GM11168 (cell line): ENCODE measurements at regions not wholly inside any gene's neighbourhood (a gene's known extent, or its start where the extent isn't known, plus 50 kb on each side); places are given as distances from the start of the nearest gene placed in this dataset.
"Not testable (repeated sequence)": the region's sequence is repeated elsewhere in the genome, so short reads cannot be mapped to it uniquely, and the experiment has no call there.

Experiments
- in situ Hi-C: fragments of 300-500 bp; cut with MboI; formaldehyde crosslinking; loops from one replicate; pipeline ENCODE4 v1.12.0; 2022; ENCODE audit warnings: low sequenced_read_pairs; ENCODE audit not compliant: unreplicated experiment

DNA sequence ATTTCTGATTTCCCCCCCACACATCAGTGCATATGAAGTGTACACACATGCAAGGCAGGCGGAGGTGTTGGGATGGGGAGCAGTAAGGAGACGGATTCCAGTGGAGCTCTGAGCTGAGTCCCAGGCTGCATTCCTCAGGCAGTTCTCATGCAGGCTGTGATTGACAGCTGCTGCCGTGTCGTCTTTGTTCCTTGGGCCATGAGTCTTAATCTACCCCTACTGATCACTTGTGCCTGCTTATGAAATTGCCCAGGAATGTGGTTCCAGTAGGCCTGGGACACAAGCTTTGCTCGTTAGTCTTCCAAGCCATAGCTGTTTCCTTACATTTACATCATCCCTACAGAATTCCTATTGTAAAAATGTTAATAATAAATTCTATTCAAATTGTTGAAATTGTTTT lies 1241.9 kb downstream of the UQCRFS1 start:
- in situ Hi-C loops = loop anchor here (25.0 kb wide), 1 partner anchor 741 kb away; no protein-coding TSS in a partner anchor

DNA sequence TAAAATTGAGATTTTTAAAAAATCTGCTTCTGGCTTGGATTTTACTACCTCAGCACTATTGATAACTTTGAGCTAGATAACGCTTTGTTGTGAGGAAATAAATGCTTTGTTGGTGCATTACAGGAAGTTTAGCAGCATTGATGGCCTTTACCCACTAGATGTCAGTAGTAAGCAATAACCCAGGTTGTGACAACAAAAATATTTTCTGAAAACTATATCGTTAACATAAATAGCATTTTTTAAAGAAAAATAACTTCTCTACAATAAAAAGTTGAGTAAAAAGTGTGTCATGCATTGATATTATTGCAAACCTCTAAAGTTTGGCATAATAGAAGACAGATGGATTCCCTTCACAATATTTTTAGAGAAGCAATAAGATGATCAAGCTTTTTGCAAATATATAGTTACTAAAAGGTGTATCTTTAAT lies 1246.5 kb downstream of the UQCRFS1 start:
- in situ Hi-C loops = loop anchor here (5.0 to 25.0 kb wide), 2 partner anchors 356 to 746 kb away; no protein-coding TSS in a partner anchor

DNA sequence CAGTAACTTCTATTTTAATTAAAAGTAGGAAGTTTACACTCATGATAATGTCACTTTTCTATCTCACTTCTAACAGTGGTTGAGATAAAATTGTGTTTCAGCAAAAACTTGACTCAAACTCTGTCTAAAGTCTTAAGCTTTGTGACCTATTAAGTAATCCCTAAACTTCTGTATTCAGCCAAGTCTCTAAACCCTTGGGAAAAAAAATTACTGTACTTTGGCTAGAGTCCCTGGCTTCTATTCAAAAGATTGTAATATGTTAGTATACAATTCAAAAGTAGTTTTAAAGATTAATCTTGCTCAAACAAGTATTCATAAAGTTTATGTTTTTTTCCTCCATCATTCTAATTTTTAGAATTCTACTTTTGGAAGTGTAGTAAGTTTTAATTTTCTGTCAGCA lies 1248.8 kb downstream of the UQCRFS1 start:
- in situ Hi-C loops = loop anchor here (25.0 kb wide), 1 partner anchor 748 kb away; no protein-coding TSS in a partner anchor

DNA sequence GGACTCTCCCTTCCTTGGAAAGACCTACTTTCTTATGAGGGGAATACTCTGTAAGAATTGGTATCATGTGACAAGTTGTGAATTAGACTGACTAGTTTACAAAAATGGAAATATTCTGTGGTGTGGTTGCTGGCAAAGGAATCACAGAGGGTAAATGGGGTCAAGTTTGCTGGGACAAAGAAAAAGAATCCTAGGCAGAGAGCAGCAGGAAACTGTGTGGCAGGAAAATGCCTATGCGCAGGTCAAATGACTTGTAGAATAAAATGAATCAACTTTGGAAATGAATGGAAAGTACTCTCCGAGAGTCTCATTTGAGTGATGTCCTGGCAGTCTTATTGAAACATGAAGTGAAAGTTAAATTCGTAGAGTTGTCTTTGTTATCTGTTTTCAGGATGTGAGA lies 1250.7 kb downstream of the UQCRFS1 start:
- in situ Hi-C loops = loop anchor here (25.0 kb wide), 1 partner anchor 750 kb away; no protein-coding TSS in a partner anchor

DNA sequence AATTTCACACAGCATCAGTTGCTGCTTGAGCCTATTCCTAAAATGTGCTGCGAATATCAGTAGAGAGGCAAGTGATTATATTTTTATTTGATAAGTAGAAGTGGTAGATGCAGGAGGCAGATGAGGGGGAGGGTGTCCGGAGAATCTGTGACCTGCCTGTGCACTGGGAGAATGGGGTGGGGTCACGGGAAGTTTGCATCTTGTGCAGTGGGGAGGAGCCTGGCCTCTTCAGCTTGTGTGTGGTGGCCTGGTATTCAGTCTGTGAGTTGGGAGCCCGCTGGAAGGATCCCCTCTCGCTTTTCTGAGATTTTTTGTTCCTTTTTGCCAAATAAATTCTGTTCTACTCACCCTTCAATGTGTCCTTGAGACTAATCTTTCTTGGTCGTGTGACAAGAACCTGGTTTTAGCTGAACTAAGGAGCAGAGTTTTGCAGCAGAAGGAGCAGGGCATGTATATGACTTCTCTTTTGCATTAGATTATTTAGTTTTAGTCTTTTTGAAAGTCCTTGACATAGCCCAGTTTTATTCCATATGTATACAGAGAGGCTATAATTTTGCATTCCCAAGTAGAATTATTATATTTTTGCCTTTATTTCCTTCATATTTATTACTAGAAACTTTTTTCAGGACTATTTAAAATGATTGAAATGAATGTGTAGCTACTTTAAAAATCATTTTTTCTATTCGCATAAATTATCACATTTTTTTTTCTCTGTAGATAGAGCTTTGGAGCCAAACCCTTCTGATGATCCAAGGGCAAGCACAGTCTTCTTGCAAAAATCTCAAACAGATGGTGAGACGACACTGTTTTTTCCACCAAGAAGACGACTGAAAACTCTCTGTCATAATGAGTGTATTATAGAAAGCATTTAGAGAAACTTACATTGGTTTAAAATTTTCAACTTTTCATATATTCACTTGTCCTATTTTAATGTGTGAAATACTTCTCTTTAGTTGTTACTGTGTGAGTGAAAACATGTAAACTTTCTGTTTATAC lies 1257.2 kb downstream of the UQCRFS1 start:
- in situ Hi-C loops = loop anchor here (25.0 kb wide), 1 partner anchor 757 kb away; no protein-coding TSS in a partner anchor

DNA sequence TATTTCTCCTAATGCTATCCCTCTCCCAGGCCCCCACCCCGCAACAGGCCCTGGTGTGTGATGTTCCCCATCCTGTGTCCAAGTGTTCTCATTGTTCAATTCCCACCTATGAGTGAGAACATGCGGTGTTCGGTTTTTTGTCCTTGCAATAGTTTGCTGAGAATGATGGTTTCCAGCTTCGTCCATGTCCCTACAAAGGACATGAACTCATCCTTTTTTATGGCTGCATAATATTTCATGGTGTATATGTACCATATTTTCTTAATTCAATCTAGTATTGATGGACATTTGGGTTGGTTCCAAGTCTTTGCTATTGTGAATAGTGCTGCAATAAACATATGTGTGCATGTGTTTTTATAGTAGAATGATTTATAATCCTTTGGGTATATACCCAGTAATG lies 1270.3 kb downstream of the UQCRFS1 start:
- in situ Hi-C loops = not testable (repeated sequence)

DNA sequence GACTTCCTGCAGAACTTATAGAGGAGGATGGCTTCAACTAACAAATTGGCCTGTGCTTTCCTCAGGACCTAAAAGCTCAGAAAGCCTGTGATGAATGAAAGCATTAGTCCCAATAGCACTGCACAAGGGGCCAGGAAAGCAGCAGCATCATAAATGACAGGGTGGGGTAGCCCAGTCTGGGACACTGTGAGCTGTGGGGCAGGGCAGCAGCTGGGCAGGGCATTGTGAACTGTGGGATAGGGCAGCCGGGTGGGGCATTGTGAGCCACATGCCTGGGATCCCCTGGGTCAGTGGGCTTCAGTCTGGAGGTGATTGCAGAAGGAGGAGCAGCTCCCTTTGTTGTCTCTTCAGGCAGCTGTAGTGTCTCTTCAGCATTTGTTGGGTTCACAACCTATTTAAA lies 1276.8 kb downstream of the UQCRFS1 start:
- in situ Hi-C loops = no loop called here

DNA sequence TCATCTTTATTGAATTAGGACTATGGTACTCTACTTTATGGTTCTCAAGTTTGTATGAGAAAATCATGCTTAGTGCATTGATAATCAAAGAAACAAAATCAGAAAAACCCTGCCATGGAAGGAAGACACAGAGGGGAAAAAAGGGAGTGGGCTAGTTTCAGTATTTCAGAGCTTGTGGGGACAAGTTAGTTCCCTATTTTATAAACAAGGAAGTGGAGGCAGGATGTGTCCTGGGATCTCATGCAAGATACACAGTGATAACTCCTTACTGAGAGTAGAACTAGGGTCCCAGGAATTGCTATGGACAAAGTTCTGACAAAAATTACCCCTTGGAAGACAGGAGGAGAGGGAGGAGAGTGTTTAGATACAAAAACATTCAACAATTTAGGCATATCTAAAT lies 1277.3 kb downstream of the UQCRFS1 start:
- in situ Hi-C loops = no loop called here

DNA sequence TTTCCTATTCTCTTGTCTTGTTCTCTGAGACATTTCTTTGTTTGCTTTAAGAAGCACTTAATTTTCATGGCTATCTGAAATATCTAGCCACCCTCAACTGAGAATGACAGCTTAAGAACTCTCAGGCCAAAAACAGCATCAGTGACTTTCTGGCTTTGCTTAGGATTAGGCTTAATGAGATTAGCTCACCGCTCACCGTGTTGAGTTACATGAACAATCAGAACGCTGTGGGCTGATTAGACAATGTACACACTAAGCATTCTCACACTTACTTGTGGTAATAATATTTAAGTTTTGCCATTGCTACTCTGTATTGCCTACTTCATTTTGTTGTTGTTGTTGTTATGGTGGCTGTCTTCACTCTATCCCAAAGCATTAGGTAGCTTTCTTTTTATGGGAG lies 1283.6 kb downstream of the UQCRFS1 start:
- in situ Hi-C loops = no loop called here

DNA sequence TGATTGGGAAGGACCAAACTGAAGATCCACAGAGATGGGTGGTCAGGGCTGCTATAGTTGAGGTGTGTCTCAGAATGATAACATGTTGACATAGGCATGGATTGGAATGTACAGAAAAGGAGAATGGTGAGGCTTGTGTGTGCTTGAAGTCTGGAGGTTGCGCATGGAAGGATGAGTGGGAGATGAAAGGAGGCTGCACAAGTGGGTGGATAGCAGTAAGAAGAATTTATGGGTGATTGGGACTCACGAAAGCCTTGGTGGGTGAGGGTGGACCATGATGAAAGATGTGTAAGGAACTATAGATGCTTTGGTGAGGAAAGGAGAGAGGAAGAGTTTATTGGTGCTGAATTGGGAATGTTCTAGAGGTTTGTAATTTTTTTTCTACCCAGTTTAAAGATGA lies 1287.7 kb downstream of the UQCRFS1 start:
- in situ Hi-C loops = no loop called here

DNA sequence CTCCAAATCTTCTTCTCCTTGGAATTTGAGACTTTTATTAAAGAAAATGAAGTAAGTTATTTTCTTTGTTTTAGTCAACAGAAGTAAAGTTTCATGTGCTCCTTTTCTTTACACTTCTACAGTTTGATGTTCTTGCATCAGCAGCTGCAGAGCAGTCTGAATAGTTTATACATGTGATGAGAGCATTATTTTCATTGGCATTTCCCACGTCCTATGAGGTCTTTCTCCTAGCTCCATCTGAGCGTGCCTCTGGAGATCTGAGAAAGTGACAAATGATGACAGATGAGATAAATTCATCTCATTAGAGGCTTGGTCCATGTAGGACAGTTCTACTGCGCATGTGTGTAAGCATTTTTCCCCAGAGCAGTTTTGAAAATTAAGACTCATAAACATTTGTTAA lies 1290.0 kb downstream of the UQCRFS1 start:
- in situ Hi-C loops = no loop called here

DNA sequence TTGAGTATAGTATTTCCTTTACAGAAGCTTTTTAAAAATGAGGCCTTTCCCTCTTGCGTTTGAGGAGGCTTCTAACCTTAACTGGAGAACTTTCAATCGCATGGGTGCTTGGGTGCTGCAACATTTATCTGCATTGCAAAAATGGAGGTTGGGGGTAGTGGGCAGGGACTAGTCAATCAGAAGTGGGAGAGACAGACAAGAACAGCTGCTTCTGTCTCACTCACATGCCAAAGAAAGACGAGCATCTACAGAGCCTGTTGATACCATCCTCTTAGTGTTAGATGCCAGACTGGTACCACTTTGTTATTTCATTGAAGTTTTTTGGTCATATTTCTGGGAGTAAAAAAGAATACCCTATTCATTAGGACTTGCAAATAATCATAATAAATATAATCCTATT lies 1292.2 kb downstream of the UQCRFS1 start:
- in situ Hi-C loops = no loop called here

DNA sequence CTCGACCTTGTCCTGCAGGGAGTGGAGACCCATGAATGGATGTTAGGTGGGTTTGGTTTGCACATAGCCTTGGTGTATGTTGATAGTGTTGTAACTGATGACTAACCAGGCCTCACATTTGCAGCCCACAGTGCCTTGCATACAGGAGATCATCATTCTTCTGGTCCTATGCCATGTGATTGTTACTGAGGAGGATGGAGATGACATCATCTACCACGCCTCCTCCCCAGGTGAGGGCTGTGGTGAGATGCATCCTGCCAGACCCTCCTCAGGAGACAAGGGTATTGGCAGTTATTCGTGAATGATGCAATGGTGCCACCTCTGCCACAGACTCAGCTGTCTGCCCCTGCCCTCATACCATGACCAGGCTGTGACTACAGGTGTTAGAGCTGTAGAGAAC lies 1294.1 kb downstream of the UQCRFS1 start:
- in situ Hi-C loops = no loop called here

DNA sequence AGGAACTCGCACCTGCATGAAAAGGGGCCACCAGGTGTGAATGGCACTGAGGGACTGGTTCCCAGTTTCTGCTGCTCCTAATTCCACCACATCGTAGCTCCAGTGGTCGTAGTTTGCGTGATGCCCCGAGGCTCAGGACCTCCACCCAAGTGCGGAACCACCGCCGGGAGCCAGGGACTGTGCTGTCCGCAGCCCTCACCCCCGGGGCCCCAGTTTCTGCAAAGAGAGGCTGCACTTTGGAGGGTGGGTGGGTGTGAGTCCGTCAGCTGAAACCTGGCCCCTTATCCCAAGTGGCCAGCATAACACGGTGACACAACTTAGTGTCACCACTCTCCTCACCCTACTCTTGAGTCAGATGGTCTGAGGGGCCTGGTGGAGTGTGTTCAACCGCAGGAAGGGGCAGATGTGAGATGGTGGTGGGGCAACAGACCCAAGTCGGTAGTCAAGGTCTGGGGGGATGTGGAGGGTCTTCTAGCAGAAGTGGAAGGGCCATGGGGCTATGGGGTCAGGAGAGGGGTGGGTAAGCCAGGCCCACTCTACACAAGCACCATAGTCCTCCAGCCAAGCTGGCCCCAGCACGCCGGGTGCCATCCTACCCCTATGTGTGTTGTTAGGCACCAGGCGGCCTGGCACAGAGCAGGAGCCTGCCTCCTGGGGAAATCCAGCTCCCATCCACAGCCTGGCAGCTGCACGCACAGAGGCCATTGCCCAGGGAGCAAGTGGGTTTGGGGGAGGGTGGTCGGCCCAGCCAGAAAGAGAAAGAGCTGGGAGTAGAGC lies 1301.6 kb downstream of the UQCRFS1 start:
- in situ Hi-C loops = no loop called here

DNA sequence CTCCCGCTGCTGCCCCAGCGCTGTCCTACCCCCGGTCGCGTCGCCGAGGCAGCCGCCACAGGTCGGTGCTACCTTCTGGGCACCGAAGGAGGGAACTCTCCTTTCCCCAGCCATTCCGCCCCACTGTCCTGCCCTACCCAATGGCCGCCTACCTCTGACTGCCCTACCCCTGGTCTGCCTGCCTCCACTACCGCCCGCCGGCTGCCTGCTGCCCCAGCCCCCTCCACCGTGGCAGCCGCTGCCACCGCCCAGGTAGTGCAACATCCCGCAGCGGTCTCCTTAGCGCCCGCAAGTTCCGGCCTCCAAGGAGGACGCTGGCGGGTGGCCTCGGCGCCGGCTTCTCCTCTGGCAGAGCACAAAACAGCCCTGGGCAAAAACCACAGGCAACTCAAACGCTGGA lies 1303.1 kb downstream of the UQCRFS1 start:
- in situ Hi-C loops = no loop called here

DNA sequence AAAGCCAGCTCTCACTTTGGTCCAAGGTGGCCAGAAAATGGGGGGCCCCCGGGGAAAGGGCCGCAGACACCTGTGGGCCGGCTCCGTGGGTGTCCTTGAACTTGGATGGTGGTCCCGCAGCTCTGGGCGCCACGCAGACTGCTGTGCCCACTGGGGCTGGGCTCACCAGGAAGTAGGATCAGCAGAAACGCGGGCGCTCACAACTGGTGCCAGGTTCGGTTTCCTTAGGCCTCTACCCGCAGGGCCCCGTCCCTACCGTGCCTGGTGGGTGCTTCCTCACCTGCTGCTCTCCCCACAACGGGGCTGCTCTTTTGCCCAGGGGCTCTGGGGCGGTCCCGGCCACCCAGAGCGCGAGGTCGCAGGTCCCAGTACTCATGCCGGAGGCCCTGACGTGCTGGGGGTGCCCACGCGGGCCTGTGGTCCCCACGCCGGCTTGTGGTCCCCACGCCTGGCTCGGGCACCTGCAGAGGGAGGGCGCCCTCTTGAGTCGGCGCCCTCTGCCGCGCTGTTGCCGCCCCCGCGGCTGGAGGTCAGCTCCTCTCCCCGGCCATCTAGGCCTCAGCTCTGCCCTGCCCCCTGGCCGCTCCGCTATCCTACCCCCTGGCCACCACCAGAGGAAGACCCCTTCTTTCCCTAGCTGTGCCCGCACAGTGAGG lies 1303.6 kb downstream of the UQCRFS1 start:
- in situ Hi-C loops = no loop called here

DNA sequence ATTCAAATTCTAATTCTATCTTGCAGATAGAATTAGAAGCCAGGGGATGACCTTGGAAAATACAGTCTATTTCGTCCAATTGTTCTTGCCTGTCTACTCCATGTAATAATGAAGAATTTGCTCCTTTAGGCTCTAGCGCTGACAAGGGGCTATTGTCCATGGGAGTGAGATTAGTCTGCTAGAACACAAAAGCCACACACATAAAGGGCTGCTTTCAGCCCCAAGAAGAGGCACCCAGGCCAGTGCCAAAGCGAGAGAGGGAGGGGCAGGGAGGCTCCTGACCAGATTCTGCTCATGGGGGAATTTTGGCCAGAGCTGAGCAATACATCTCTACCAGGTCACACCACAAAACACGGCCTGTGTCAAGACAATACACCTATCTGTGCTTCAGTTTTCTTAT lies 1306.9 kb downstream of the UQCRFS1 start:
- in situ Hi-C loops = no loop called here

DNA sequence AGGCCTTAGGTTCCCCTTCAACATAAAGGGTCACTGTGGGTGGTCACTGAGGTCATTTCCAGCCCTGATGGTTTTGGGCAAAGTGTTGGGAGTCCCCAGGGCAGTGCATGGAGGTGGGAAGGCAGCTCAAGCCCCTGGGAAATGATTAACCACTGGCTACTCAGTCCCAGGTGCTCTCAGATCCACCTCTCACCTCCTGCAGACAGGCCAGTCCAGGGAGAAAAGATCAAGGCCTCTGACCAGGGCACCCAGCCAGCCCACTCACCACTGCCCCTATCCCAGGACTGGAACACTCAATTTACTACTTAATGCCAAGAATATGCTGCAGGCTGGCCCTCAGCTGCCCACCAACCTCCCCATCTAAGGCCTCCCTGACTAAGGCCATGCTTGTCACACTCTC lies 1307.9 kb downstream of the UQCRFS1 start:
- in situ Hi-C loops = no loop called here

DNA sequence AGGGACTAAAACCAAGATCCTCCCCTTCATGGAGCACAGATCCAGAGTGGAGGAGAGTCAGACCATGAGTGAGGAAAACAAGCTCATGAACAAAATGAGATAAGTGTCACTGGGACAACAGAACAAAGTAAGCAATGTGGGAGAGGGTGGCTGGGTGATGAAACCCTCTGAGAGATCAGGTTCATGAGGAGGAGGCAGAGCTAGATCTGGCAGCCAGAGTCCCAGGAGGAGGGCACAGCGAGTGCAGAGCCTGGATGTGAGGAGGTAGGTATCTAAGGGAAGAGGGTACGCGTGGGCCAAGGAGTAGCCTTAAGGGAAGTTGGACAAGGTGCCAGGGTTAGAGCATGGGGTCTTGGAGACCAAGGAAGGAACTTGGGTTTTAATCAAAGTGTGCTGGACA lies 1311.9 kb downstream of the UQCRFS1 start:
- in situ Hi-C loops = no loop called here

DNA sequence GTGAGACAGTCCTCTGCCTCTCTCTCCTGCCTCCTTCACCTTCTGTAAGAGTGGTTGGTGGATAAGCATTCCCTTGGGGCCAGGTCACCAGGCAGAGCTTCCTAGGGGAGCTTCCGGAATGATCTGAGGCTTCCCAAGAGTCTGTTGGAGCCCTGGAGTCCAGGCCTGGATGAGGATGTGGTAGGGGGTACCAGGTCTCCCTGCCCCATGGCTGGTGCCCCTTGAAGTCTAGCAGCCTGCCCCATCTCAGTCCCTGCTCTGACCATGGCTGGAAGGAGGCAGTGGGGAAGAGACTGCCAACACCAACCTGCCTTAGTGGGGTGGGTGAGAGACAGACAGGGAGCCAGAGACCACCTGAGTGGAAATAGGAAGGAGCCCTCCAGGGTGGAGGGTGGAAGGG lies 1316.9 kb downstream of the UQCRFS1 start:
- in situ Hi-C loops = no loop called here
